CD4-positive, alpha-beta T cell treated with Interleukin-12 subunit alpha and Interleukin-12 subunit beta, for 1 hour (primary cell): ENCODE measurements at regions not wholly inside any gene's neighbourhood (a gene's known extent, or its start where the extent isn't known, plus 50 kb on each side); places are given as distances from the start of the nearest gene placed in this dataset.

Experiments
- DNase-seq: peaks from one replicate; pipeline ENCODE4 v3.0.0-alpha.2; 2020

GRCh38 chr15:72916897-72917296, 133.3 kb upstream of the ADPGK start:
- DNase-seq: no peak

- no peak for DNase-seq
Observed at GRCh38 chr15:72916378-72916777, 132.8 kb upstream of the ADPGK start.

- no peak for DNase-seq
Observed at GRCh38 chr15:72915843-72916242, 132.3 kb upstream of the ADPGK start.

- no peak for DNase-seq
Observed at GRCh38 chr15:72912996-72913395, 129.4 kb upstream of the ADPGK start.

- DNase-seq: no peak
Observed at GRCh38 chr15:72912121-72912520, 128.6 kb upstream of the ADPGK start.

- DNase-seq: no peak
Observed at GRCh38 chr15:72911626-72912025, 128.1 kb upstream of the ADPGK start.

- no peak for DNase-seq
Observed at GRCh38 chr15:72908713-72909112, 125.2 kb upstream of the ADPGK start.

GRCh38 chr15:72907733-72908132, 124.2 kb upstream of the ADPGK start:
- no peak for DNase-seq

- DNase-seq: no peak
Observed at GRCh38 chr15:72902919-72903260, 119.3 kb upstream of the ADPGK start.

GRCh38 chr15:72902245-72902918, 118.8 kb upstream of the ADPGK start:
- no peak for DNase-seq

GRCh38 chr15:72892986-72893385, 109.4 kb upstream of the ADPGK start:
- no peak for DNase-seq

- DNase-seq: no peak
Observed at GRCh38 chr15:72890043-72890442, 106.5 kb upstream of the ADPGK start.

- no peak for DNase-seq
Observed at GRCh38 chr15:72889545-72889944, 106.0 kb upstream of the ADPGK start.

- no peak for DNase-seq
Observed at GRCh38 chr15:72888811-72889210, 105.3 kb upstream of the ADPGK start.

- DNase-seq: no peak
Observed at GRCh38 chr15:72888211-72888610, 104.7 kb upstream of the ADPGK start.

GRCh38 chr15:72887376-72887775, 103.8 kb upstream of the ADPGK start:
- DNase-seq: no peak

- DNase-seq: no peak
Observed at GRCh38 chr15:72884311-72884710, 100.8 kb upstream of the ADPGK start.

GRCh38 chr15:72873379-72874233, 90.0 kb upstream of the ADPGK start:
- no peak for DNase-seq

GRCh38 chr15:72872066-72872845, 88.7 kb upstream of the ADPGK start:
- DNase-seq: no peak

GRCh38 chr15:72866866-72867616, 83.5 kb upstream of the ADPGK start:
- DNase-seq: no peak

- DNase-seq: no peak
Observed at GRCh38 chr15:72866182-72866581, 82.6 kb upstream of the ADPGK start.

- no peak for DNase-seq
Observed at GRCh38 chr15:72865486-72865885, 81.9 kb upstream of the ADPGK start.

GRCh38 chr15:72864681-72865080, 81.1 kb upstream of the ADPGK start:
- no peak for DNase-seq
